Stromal cell of bone marrow (primary cell): ENCODE measurements at regions not wholly inside any gene's neighbourhood (a gene's known extent, or its start where the extent isn't known, plus 50 kb on each side); places are given as distances from the start of the nearest gene placed in this dataset.
A peak's percentile ranks its signal among the peaks of the same experiment; 100 is the strongest.
"Not testable (repeated sequence)": the region's sequence is repeated elsewhere in the genome, so short reads cannot be mapped to it uniquely, and the experiment has no call there.

ENCODE experiments used
- DNase-seq: peaks from one replicate; pipeline ENCODE4 v3.0.0-alpha.2; 2012; ENCODE audit warnings: low read depth

DNA sequence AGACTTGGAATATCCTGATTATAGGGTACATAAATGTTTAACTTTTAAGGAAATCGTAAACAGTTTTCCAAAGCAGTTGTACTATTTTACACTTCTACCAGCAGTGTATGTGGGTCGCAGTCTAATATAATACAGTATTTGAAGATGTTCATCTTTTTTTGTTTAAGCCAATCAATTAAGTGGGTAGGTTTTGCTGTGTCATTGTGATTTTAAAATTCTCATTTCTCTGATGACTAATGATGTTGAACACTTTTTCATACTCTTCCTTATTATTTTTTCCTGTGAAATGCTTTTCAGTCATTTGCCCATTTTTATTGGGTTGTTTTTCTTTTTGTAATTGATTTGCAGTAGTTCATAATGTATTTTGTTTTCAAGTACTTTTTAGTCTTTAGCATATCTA, 2689.7 kb downstream of the PCDH9 start:
- peak; percentile 12 for DNase-seq

GRCh38 chr13:64538711-64539110, 2691.4 kb downstream of the PCDH9 start:
- peak; percentile 36 for DNase-seq

GRCh38 chr13:64534302-64534701, 2695.8 kb downstream of the PCDH9 start:
- DNase-seq = no peak

- DNase-seq = no peak
Measured at GRCh38 chr13:64531400-64531799, 2698.7 kb downstream of the PCDH9 start.

- DNase-seq = no peak
Measured at GRCh38 chr13:64529874-64530485, 2700.2 kb downstream of the PCDH9 start.

DNA sequence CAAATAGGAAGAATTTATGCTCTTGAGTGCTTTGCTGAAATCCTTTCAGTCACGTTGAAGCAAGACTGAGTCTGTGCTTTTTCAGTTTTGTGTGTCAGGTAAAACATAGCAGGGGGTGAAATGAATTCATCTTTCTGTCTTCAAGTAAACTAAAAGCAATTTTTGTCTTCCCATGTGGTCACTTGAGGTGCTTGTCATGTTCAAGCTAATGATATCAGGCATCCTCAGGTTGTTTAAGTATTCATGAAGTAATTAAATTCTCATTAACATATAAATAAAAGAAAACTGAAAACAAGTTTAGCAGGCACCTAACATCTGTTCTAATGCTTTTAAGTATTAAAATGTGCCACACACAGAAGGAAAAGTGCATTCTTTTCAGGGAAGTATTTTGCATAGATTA, 2701.3 kb downstream of the PCDH9 start:
- no peak for DNase-seq

- DNase-seq = no peak
Measured at GRCh38 chr13:64527561-64527960, 2702.6 kb downstream of the PCDH9 start.

GRCh38 chr13:64525687-64526086, 2704.4 kb downstream of the PCDH9 start:
- no peak for DNase-seq

DNA sequence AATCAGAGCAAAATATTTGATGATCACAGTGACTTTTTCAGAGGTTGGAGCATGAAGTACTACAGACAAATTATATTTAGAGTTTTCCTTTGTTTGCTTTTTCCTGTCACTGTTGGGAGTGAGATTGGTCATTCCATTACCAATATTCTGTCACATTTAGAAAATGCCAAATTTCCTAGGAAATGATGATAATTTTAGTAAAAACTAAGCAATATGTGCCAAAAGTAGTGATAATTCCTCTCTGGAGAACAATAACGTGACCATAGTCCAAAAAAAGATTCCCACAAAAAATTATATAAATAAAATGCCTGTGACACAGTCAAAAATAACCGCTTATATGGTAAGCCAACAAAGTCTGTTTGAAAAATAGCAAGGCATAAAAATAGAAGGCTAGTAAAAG, 2719.4 kb downstream of the PCDH9 start:
- DNase-seq = no peak

GRCh38 chr13:64506246-64506645, 2723.9 kb downstream of the PCDH9 start:
- no peak for DNase-seq

DNA sequence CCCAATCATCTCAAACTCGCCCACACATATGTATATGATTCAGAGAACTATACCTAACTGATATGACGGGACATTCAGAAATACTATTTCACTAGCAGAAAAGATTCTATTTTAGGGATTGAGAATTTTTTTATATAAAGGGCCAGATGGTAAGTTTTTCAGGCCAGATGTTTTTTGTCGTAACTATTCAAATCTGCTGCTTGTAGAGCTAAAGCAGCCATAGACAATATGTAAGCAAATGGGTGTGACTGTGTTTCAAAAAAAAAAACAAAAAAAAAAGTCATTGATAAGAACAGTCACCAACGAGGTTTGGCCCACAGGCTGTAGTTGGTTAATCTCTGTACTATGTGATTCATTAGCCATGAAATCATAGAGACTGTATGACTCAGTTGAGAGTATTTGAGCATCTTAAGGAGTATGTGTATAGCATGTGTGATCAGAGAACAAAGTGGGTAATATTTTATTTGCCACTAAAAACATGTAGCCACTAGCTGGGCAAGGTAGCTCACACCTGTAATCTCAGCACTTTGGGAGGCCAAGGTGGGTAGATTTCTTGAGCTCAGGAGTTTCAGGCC, 2724.7 kb downstream of the PCDH9 start:
- DNase-seq = peak; percentile 3

DNA sequence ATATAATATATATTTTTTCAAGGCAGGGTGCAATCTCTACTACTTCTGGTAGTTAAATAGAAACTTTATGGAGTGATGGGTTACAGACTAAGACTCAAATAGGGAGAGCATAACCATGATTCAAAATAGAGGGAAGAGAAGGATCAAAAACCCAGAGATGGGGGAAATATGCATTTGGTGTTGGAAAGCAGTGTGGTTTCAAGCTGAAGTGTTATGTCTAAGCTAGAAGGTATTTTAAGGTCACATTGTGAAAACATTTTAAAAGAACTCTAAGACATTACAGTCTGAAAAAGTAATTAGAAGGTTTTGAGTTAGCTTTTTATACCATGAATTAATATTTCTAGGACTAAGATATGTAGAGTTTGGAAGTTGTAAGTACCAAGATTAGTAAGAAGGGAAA, 2741.4 kb downstream of the PCDH9 start:
- no peak for DNase-seq

DNA sequence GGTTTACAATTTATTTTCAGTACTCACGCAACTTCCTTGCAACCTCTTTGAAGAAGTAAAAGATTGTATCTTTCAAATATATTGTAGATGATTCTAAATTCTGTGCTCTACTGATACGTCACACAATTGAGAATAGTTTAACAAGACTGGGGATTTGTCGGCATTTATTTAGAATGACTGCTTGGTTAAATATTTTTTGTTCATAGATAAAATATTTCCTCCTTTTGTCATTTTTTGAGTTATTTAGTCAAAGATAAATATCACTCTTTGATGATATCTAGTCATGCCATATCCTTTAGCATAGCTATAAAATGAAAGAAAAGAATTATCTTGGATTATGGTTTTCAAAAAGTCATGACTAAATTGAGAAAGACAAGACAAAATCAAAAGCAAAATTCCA, 2747.8 kb downstream of the PCDH9 start:
- DNase-seq = no peak

GRCh38 chr13:64480672-64481071, 2749.5 kb downstream of the PCDH9 start:
- no peak for DNase-seq

DNA sequence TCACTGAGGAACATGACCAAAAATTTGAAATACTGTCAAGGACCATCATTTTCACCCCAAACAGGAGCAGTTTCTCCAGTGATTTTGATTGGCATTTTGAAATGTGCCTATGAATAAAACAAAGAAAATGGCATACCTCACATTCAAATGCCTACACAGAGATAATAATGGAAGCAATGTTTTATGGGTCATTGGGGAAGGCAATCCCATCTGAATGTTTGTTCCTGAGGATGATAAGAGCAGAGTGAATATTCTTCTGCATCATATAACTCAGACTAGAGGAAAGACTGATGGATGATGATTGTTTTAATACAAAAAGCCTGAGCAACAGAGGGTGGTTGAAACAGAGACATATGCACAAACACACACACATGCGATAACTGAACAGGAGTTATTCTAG, 2749.9 kb downstream of the PCDH9 start:
- no peak for DNase-seq

DNA sequence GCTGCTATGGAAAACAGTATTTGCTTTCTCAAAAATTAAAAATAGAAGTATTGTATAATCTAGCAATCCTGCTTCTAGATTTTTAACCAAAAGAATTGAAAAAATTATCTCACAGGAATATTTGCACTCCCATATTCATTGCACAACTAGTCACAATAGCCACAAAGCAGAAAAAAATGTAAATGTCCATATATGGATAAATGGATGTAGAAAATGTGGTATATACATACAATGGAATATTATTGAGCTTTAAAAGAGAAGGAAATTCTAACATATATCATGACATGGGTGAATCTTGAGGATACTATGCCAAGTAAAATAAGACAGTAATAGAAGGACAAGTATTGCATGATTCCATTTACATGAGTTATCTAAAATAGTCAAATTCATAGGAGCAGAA, 2753.0 kb downstream of the PCDH9 start:
- no peak for DNase-seq

DNA sequence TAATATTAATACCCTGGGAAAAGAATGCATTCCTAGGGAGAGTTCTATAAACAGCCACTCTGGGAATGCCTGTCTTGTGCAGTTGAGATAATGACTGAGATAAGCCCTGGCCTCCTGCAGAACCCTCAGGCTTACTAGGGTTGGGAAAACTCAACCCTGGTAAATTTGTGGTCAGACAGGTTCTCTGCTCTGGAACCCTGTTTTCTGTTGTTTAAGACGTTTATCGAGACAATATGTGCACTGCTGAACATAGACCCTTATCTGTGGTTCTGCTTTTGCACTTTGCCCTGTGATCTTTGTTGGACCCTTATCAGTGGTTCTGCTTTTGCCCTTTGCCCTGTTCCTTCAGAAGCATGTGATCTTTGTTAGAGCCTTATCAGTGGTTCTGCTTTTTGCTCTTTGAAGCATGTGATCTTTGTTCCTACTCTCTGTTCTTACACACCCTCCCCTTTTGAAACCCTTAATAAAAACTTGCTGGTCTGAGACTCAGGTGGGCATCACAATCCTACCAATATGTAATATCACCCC, 2754.0 kb downstream of the PCDH9 start:
- DNase-seq = not testable (repeated sequence)

GRCh38 chr13:64471916-64472315, 2758.2 kb downstream of the PCDH9 start:
- DNase-seq = peak; percentile 17

DNA sequence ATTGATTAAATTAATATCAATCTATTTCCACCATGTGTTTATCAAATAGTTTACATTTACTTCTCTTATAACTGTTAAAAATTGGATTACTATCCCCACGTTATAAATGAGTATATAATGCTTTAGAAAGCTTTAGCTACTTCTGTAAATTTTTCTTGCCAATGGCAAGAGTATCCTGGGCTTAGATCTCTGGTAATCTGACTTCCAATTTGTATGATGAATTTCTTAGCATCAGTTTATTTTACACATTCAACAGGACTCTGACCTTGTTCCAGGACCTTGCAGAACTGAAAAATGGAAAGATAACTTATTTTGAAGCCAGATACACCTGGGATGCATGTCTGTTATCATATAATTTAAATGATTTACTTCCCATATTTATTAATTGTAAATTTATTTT, 2759.4 kb downstream of the PCDH9 start:
- DNase-seq = no peak

- no peak for DNase-seq
Measured at GRCh38 chr13:64459778-64460177, 2770.4 kb downstream of the PCDH9 start.

DNA sequence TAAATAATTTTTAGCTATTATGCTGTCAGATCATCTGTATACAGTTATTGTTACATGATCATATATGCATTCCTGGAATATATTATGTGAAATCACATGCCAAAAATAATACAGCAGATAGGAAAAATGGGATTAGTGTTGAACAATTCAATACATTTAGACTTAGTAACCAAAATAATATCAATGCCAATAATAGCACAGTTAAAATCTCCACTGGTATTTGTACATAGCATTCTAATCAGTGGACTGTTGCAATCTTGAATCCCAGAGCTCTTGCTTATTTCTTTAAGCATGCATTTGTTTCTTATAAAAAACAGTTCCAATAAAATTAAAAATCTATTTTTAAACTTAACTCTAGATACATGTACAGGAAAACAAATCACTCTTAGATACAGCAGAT, 2772.2 kb downstream of the PCDH9 start:
- DNase-seq = peak; percentile 15

GRCh38 chr13:64455124-64455523, 2775.0 kb downstream of the PCDH9 start:
- DNase-seq = no peak

DNA sequence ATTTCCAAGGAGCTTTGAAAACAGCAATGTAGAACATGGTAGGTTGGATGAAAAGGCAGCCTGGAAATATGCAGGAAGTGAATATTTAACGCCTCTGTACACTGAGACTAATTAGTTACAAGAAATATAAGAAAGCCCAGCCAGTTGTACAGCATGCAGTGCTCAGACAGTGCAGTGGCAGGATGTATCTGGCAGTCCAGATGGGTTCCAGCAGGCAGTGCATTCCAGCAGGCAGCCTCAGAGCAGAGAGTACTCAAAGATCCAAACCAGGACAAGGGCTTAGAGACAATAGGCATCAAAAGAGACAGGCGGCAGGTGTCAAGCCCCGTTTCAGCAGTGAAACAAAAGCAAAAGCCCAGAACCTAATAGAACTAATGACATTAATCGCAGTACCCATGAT, 2776.3 kb downstream of the PCDH9 start:
- DNase-seq = no peak

GRCh38 chr13:64446372-64446771, 2783.8 kb downstream of the PCDH9 start:
- no peak for DNase-seq
